GM21576 (cell line): ENCODE measurements at regions not wholly inside any gene's neighbourhood (a gene's known extent, or its start where the extent isn't known, plus 50 kb on each side); places are given as distances from the start of the nearest gene placed in this dataset.
"Not testable (repeated sequence)": the region's sequence is repeated elsewhere in the genome, so short reads cannot be mapped to it uniquely, and the experiment has no call there.

Source experiments
- ATAC-seq: cut with Tn5 transposase; IDR thresholded peaks from one replicate; pipeline ENCODE4 v1.9.1; 2021; ENCODE audit warnings: mild to moderate bottlenecking, moderate library complexity; ENCODE audit not compliant: unreplicated experiment

- no peak for ATAC-seq
These were observed 271.2 kb downstream of the FBXO8 start for GRCh38 chr4:174012135-174012885.

- no peak for ATAC-seq
These were observed 272.9 kb downstream of the FBXO8 start for GRCh38 chr4:174010547-174010946.

GRCh38 chr4:174009686-174010451 lies 273.6 kb downstream of the FBXO8 start:
- ATAC-seq = no peak

GRCh38 chr4:174005422-174005821 lies 278.0 kb downstream of the FBXO8 start:
- ATAC-seq = no peak

- ATAC-seq = no peak
These were observed 284.9 kb downstream of the FBXO8 start for GRCh38 chr4:173998471-173999144.

- not testable (repeated sequence) for ATAC-seq
These were observed 287.7 kb downstream of the FBXO8 start for GRCh38 chr4:173995779-173996178.

GRCh38 chr4:173991814-173992213 lies 291.7 kb downstream of the FBXO8 start:
- ATAC-seq = no peak

- no peak for ATAC-seq
These were observed 292.2 kb downstream of the FBXO8 start for GRCh38 chr4:173991316-173991715.

GRCh38 chr4:173990869-173991210 lies 292.6 kb downstream of the FBXO8 start:
- no peak for ATAC-seq

GRCh38 chr4:173990126-173990868 lies 293.2 kb downstream of the FBXO8 start:
- ATAC-seq = no peak

GRCh38 chr4:173963523-173963922 lies 319.9 kb downstream of the FBXO8 start:
- not testable (repeated sequence) for ATAC-seq

- no peak for ATAC-seq
These were observed 323.1 kb downstream of the FBXO8 start for GRCh38 chr4:173960398-173960797.

- ATAC-seq = no peak
These were observed 325.0 kb downstream of the FBXO8 start for GRCh38 chr4:173958445-173958844.

- ATAC-seq = no peak
These were observed 339.9 kb downstream of the FBXO8 start for GRCh38 chr4:173943547-173943946.

GRCh38 chr4:173940146-173940545 lies 343.3 kb downstream of the FBXO8 start:
- ATAC-seq = no peak

GRCh38 chr4:173937631-173938270 lies 345.7 kb downstream of the FBXO8 start:
- ATAC-seq = no peak

- no peak for ATAC-seq
These were observed 346.6 kb downstream of the FBXO8 start for GRCh38 chr4:173936861-173937260.

- no peak for ATAC-seq
These were observed 347.7 kb downstream of the FBXO8 start for GRCh38 chr4:173935622-173936405.

GRCh38 chr4:173934933-173935620 lies 348.4 kb downstream of the FBXO8 start:
- ATAC-seq = no peak
